Fibroblast of lung (primary cell): ENCODE measurements at regions not wholly inside any gene's neighbourhood (a gene's known extent, or its start where the extent isn't known, plus 50 kb on each side); places are given as distances from the start of the nearest gene placed in this dataset.

ENCODE experiments used
- EZH2 ChIP-seq: IDR thresholded peaks from 2 replicates; pipeline ENCODE4 v1.5.1; 2012; ENCODE audit warnings: low read length, control low read depth, mild to moderate bottlenecking; ENCODE audit errors: missing control alignments
- TF ChIP-seq, protein P1 (sequence below), 2 donors: IDR thresholded peaks in 1 of 2; conservative IDR thresholded peaks in 1 of 2; 1 replicate in 1 of 2; 2 replicates in 1 of 2; pipeline ENCODE4 v1.5.1; 2011 to 2012; ENCODE audit warnings: low read length in 2 of 2, control low read depth in 1 of 2, inconsistent platforms in 1 of 2, low read depth in 1 of 2, mild to moderate bottlenecking in 1 of 2

DNA sequence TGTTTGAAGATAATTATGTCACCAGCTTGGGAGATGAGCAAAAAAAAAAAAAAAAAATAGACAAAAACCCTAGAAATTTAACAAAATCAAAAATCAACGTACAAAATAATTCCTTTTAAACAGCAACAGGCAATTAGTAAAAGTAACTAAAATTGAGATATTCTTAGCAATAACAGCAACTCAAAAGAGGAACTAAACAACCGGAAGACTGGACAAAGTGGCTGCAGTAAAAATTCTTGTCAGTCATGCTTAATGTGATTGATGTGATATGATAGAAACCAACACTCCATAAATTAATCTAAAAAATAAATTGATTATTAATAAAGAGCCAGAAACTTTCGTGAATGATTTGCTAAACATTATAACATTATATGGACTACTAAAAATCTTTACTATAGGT lies 1534.6 kb upstream of the AGA start:
- TF ChIP-seq, protein P1, sequence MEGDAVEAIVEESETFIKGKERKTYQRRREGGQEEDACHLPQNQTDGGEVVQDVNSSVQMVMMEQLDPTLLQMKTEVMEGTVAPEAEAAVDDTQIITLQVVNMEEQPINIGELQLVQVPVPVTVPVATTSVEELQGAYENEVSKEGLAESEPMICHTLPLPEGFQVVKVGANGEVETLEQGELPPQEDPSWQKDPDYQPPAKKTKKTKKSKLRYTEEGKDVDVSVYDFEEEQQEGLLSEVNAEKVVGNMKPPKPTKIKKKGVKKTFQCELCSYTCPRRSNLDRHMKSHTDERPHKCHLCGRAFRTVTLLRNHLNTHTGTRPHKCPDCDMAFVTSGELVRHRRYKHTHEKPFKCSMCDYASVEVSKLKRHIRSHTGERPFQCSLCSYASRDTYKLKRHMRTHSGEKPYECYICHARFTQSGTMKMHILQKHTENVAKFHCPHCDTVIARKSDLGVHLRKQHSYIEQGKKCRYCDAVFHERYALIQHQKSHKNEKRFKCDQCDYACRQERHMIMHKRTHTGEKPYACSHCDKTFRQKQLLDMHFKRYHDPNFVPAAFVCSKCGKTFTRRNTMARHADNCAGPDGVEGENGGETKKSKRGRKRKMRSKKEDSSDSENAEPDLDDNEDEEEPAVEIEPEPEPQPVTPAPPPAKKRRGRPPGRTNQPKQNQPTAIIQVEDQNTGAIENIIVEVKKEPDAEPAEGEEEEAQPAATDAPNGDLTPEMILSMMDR (conservative IDR thresholded peaks at IDR 0.05 in 1 of 2, IDR thresholded peaks at IDR 0.05 in 1 of 2; ENCODE audit: low read depth in 1 of 2, low read length in 2 of 2), result no peak
- TF ChIP-seq EZH2, result no peak
